SK-N-DZ (cell line): ENCODE measurements at regions not wholly inside any gene's neighbourhood (a gene's known extent, or its start where the extent isn't known, plus 50 kb on each side); places are given as distances from the start of the nearest gene placed in this dataset.
A peak's percentile ranks its signal among the peaks of the same experiment; 100 is the strongest.
"Not testable (repeated sequence)": the region's sequence is repeated elsewhere in the genome, so short reads cannot be mapped to it uniquely, and the experiment has no call there.

Experiments
- DNase-seq: peaks from one replicate; pipeline ENCODE4 v3.0.0-alpha.2; 2015; ENCODE audit warnings: low spot score

- DNase-seq = no peak
Observed at GRCh38 chr5:163947848-163948666, 442.6 kb downstream of the MAT2B start.

GRCh38 chr5:163950248-163950647 lies 444.8 kb downstream of the MAT2B start:
- DNase-seq = no peak

DNA sequence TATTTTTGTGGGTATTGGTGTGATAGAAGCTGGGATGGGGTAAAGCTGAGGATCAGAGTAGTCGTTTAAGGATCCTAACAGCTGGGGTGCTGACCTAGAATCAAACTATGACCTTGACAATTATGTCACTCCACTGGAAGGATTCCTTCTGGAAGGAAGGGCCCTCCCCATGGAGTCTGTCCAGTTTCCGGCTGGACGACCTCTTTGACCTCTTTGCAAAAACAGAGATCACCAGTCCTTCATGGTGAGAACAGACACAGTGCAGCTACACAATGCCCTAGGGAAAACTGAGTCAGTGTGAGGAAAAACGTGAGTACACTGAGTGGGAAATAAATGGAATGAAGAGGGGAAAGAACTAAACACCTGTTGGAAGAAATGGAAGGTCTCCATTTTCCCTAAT lies 445.6 kb downstream of the MAT2B start:
- no peak for DNase-seq

GRCh38 chr5:163953901-163954300 lies 448.5 kb downstream of the MAT2B start:
- no peak for DNase-seq

- not testable (repeated sequence) for DNase-seq
Observed at GRCh38 chr5:163961230-163961629, 455.8 kb downstream of the MAT2B start.

DNA sequence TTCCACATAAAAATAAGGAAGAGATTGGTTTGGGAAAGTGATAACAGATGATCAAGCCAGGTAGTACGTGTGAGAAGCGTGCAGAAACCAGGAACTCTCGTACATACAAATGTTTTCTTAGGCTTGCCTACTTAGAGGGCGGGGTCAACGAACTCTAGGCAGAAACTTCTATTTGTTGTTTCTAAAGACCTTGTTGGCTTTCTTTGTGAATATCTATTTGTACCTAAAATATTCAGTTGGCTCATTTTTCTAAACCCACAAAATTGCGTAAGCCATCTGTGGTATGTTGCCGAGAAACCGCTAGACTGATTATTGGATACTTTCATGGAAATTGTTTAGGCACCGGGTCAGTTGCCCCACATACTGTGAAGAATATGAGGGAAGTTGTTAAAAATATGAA lies 458.5 kb downstream of the MAT2B start:
- no peak for DNase-seq

DNA sequence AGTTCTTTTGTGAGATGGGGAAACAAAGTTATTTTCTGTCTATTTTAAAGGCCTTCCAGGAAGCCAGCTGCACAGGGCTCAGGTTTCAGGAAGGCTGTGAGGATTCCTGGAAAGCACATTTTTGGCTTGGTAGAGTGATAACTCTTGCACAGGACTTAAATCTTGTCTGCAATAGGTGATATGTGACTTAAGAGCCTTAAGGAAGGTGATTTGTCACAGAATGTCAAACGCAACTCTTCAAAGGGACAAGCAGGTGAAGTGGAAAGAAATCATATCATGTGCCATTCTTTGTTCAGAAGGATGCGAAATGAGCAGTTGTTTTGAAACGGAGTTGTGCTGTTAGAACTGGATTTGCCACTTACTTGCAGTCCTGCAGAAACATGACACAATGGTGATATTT lies 459.3 kb downstream of the MAT2B start:
- no peak for DNase-seq

- no peak for DNase-seq
Observed at GRCh38 chr5:163967268-163967667, 461.8 kb downstream of the MAT2B start.

DNA sequence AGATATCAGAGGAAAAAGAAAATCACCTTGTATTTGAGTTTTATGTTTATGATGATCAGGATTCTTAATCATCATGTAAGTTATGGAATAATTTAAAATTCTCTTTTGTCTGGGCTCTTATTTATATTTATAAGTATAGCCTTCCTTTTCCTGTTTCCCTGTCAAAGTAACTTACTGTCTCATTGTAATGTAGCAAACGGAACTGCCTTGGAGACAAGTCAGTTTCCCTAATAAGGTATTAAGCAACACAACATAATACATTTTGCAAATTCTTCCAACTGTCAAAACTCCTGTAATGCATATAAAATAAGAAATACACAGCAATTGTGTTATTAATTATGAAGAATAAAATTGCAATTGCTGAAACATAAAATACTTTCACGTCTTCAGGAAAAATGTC lies 463.2 kb downstream of the MAT2B start:
- no peak for DNase-seq

DNA sequence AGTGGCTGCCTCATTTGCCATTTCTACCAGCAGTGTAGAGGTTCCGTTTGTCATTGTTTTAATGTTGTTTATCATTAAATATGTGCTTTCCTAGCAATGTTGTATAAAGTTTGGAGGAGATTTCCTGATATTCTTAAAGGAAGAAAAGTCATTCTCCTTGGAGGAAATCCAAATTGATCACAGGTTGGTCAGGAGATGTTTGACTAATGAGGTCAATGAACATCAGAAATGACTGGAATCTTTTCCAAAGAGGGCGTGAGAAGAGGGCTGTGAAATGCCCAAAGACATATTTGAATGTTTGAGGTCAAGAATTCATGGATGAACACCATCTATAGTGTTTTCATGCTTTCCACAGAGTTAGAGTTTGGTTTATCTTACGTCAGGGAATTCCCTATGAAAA lies 471.3 kb downstream of the MAT2B start:
- no peak for DNase-seq

GRCh38 chr5:163978897-163979296 lies 473.5 kb downstream of the MAT2B start:
- DNase-seq = peak; percentile 26

- no peak for DNase-seq
Observed at GRCh38 chr5:163988566-163988965, 483.1 kb downstream of the MAT2B start.

DNA sequence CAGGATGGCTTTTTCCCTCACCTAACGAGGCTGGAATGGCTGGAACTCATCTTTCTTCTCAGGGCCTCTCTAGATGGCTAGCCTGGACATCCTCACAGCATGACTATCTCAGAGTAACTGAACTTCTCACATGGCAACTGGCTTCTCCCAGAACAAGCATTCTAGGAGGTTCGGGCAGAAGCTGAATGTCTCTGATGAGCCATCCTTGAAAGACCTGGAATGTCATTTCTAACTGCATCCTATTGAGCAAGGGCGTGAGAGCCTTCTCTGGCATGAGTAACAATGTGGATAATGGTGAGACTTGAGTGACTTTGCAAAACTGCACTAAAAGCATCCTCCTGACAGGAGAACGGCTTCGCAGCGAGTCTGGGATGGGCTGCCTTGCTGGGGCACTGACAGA lies 487.7 kb downstream of the MAT2B start:
- no peak for DNase-seq

- DNase-seq = no peak
Observed at GRCh38 chr5:163995206-163995605, 489.8 kb downstream of the MAT2B start.

- no peak for DNase-seq
Observed at GRCh38 chr5:163997965-163998364, 492.5 kb downstream of the MAT2B start.

DNA sequence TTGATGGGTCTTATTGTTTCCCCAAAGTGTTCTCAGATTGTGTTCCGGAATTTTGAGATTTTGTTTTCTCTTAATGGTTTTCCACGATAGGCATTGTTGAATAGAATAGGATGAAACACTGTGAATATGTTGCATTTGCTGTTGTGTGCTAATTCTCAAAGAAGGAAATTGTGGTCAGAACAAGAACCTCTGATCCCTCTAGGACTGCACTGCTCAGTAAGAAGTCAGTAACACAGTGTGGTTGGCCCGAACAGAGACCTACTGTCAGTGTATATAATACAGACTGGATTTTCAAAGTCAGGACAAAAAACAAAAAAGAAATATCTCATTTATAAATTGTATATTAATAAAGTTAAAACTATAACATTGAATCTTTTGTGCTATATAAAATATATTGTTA lies 494.8 kb downstream of the MAT2B start:
- no peak for DNase-seq

DNA sequence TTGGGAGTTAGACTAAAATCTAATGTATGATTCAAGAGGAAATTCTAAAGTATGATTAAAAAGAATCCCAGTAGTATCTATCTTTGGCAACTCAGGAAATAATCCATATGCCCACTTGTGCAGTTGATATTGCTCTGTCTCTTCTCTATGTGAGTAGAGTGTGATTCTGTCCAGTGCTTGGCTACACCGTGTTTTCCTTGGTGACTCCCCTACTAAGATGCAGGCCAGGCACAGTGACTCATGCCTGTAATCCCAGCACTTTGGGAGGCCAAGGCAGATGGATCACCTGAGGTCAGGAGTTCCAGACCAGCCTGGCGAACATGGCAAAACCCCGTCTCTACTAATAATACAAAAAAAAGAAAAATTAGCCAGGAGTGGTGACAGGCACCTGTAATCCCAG lies 495.4 kb downstream of the MAT2B start:
- no peak for DNase-seq

- peak; percentile 13 for DNase-seq
Observed at GRCh38 chr5:164002214-164002613, 496.8 kb downstream of the MAT2B start.

- DNase-seq = no peak
Observed at GRCh38 chr5:164002628-164003027, 497.2 kb downstream of the MAT2B start.

DNA sequence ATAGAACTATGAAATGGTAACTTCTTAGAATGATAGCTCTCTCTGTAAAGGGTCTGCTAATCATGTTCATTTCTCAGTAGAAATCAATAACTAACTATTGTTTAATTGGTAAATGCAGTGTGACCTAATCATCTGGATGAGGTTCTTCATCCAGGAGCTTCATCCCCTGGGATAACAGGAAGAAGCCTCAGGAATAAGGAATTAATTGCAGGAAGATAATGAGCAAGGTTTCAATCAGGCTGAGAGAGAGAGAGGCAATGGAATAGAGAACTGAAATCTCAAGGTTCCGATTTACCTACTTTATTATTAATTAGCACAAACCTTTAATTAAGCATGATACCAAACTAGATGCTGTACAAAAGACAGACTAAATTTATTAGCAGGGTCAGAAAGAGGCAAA lies 499.7 kb downstream of the MAT2B start:
- DNase-seq = no peak

GRCh38 chr5:164007064-164007463 lies 501.6 kb downstream of the MAT2B start:
- DNase-seq = no peak

DNA sequence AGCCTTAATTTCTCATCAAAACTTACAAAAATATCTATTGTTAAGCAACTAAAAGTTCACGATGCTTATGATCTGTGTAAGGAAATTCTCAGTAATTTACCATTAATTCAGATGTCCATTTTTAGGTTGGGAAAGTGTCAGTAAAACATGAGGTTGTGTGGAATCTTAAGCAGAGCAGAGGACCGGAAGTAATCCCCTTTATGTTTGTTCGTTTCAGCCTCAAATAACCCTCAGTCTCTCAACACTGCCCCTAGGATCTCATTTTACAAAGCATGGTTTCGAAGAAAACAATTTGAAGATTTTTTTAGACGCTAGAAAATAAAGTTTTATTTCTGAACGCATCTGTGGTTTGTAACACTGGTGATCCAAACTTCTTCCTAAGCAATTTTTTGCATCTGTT lies 504.2 kb downstream of the MAT2B start:
- DNase-seq = no peak

GRCh38 chr5:164010900-164011299 lies 505.5 kb downstream of the MAT2B start:
- DNase-seq = no peak

DNA sequence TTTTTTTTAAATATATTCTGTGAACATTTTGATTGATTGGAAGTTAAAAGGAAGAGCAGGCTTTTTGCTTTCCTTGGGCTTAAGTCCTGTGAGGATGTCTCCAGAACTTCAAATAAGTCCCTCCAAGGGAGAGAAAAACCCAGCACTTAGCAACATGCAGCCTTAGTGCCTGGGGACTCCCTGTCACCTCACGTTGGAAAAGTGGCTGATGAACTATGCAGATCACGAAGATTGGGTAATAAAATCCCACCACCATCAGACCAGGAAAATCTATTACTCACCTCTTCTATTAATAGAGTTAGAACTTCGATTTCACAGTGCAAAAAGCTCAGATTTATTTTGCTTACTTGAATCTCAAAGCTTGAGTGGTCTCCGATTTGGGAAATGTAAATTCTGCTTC lies 507.0 kb downstream of the MAT2B start:
- DNase-seq = no peak
